Fibroblast of the aortic adventitia (primary cell): ENCODE measurements at regions not wholly inside any gene's neighbourhood (a gene's known extent, or its start where the extent isn't known, plus 50 kb on each side); places are given as distances from the start of the nearest gene placed in this dataset.

Source experiments
- DNase-seq: peaks from one replicate; pipeline ENCODE4 v3.0.0-alpha.2; 2010; ENCODE audit warnings: low read depth
- H3K4me3 ChIP-seq: 2 replicates; pipeline ENCODE4 v1.5.1; 2011; ENCODE audit warnings: low read depth, mild to moderate bottlenecking, control low read depth, low read length, moderate library complexity
- CTCF ChIP-seq: IDR thresholded peaks from 2 replicates; pipeline ENCODE4 v1.5.1; 2011; ENCODE audit warnings: mild to moderate bottlenecking, low read length, control low read depth, inconsistent platforms; ENCODE audit not compliant: insufficient read depth

GRCh38 chr6:164414695-164415094 lies 894.7 kb downstream of the C6orf118 start:
- no peak overlapping the region for H3K4me3 ChIP-seq
- no peak for TF ChIP-seq CTCF
- DNase-seq = no peak

- H3K4me3 ChIP-seq = no peak overlapping the region
- TF ChIP-seq CTCF = no peak
- no peak for DNase-seq
Measured at GRCh38 chr6:164412566-164412965, 896.8 kb downstream of the C6orf118 start.

GRCh38 chr6:164410017-164410416 lies 899.4 kb downstream of the C6orf118 start:
- no peak overlapping the region for H3K4me3 ChIP-seq
- TF ChIP-seq CTCF = no peak
- no peak for DNase-seq

- DNase-seq = no peak
- H3K4me3 ChIP-seq = no peak overlapping the region
- TF ChIP-seq CTCF = no peak
Measured at GRCh38 chr6:164409309-164410009, 899.9 kb downstream of the C6orf118 start.

GRCh38 chr6:164408868-164409267 lies 900.5 kb downstream of the C6orf118 start:
- TF ChIP-seq CTCF = no peak
- no peak overlapping the region for H3K4me3 ChIP-seq
- no peak for DNase-seq

- no peak for TF ChIP-seq CTCF
- no peak for DNase-seq
- no peak overlapping the region for H3K4me3 ChIP-seq
Measured at GRCh38 chr6:164404812-164405488, 904.5 kb downstream of the C6orf118 start.
